Adrenal gland (tissue), 9 donors: ENCODE measurements at regions not wholly inside any gene's neighbourhood (a gene's known extent, or its start where the extent isn't known, plus 50 kb on each side); places are given as distances from the start of the nearest gene placed in this dataset.

ENCODE experiments used
- DNase-seq, 7 donors: peaks; one replicate each; pipeline ENCODE4 v3.0.0-alpha.2; 2019 to 2020
- H3K27ac ChIP-seq, 5 donors: fragments of 200-600 bp; sonication (generic) in 4 of 5; 1 replicate in 3 of 5; 2 replicates in 2 of 5; pipeline versions ENCODE4 v1.5.1 to v1.8.0; 2016 to 2020; ENCODE audit warnings: mild to moderate bottlenecking in 1 of 5
- H3K27me3 ChIP-seq: fragments of 200-600 bp; 2 replicates; pipeline ENCODE4 v1.8.0; 2021
- H3K36me3 ChIP-seq, 2 donors: fragments of 200-600 bp; replicated peaks in 1 of 2; 1 replicate in 1 of 2; 2 replicates in 1 of 2; pipeline versions ENCODE4 v1.5.1 to v1.8.0; 2018 to 2022
- H3K4me1 ChIP-seq, 2 donors: fragments of 200-600 bp; replicated peaks in 1 of 2; 1 replicate in 1 of 2; 2 replicates in 1 of 2; pipeline versions ENCODE4 v1.5.1 to v1.8.0; 2018 to 2021
- H3K4me3 ChIP-seq, 4 donors: fragments of 200-600 bp; sonication (generic) in 3 of 4; one replicate each; pipeline ENCODE4 v1.5.1; 2016 to 2018
- H3K9me3 ChIP-seq, 3 donors: fragments of 200-600 bp; sonication (generic) in 1 of 3; replicated peaks in 1 of 3; 1 replicate in 2 of 3; 2 replicates in 1 of 3; pipeline versions ENCODE4 v1.5.1 to v1.8.0; 2016 to 2021
- CTCF ChIP-seq, 6 experiments: fragments of 450-650 bp in 4 of 6; fragments of 200-600 bp in 2 of 6; sonication (generic) in 1 of 6; IDR thresholded peaks; 1 replicate in 5 of 6; 2 replicates in 1 of 6; pipeline versions ENCODE4 v1.5.1 to v1.8.0; 2016 to 2021; ENCODE audit warnings: antibody characterized with exemption in 6 of 6, mild to moderate bottlenecking in 2 of 6, moderate library complexity in 1 of 6
- POLR2A ChIP-seq, 2 donors: fragments of 450-650 bp; IDR thresholded peaks; one replicate each; pipeline ENCODE4 v1.6.1; 2017; ENCODE audit warnings: antibody characterized with exemption in 2 of 2, mild to moderate bottlenecking in 2 of 2, moderate library complexity in 1 of 2
- WGBS, 4 donors: extraction: QIAGEN DNeasy Blood & Tissue Kit in 2 of 4; methylation state at CpG; one replicate each; pipeline versions ENCODE4 v1.1.5 to v1.1.7; 2013 to 2017; 5-methylcytosine and 5-hydroxymethylcytosine counted together
- intact Hi-C, 2 donors: fragments of 100-400 bp; cut with DNase I; formaldehyde crosslinking; loops; one replicate each; pipeline versions ENCODE4 v1.14.1 to v1.15.0; 2022 to 2023
- donor health status: healthy with polysubstance abuse.
- donor health status: Bipolar disorder and iron deficiency.
- donor health status: DM: yes; HTN: yes; CAD: no.
- donor health status: DM: no; HTN: no; CAD: no.
- donor health status: DM: no; HTN: no; CAD: no.

- no peaks in the 10 kb centered on the region for H3K36me3 ChIP-seq
- no peak overlapping the region for H3K27ac ChIP-seq
- DNase-seq: no peak
- no peaks in the 10 kb centered on the region for H3K27me3 ChIP-seq
- intact Hi-C loops: no loop called here
- 66 to 68% (median 67%) methylated on average over 6 of the region's 6 CpGs for WGBS, 4 donors
- no peaks in the 10 kb centered on the region for H3K9me3 ChIP-seq
- TF ChIP-seq CTCF (IDR thresholded peaks at IDR 0.05) (no peak), POLR2A (IDR thresholded peaks at IDR 0.05) (no peak)
- H3K4me3 ChIP-seq: no peak overlapping the region
- H3K4me1 ChIP-seq: no peaks in the 10 kb centered on the region
Measured at GRCh38 chr20:7426890-7427496, 513.3 kb downstream of the HAO1 start.

GRCh38 chr20:7428946-7429345 is 511.3 kb downstream of the HAO1 start:
- no peak overlapping the region for H3K27ac ChIP-seq
- intact Hi-C loops: no loop called here
- H3K27me3 ChIP-seq: no peaks in the 10 kb centered on the region
- H3K4me3 ChIP-seq: no peak overlapping the region
- WGBS, 4 donors: 72 to 83% (median 74%) methylated on average over 3 of the region's 3 CpGs
- no peak for DNase-seq
- no peaks in the 10 kb centered on the region for H3K4me1 ChIP-seq
- H3K9me3 ChIP-seq: no peaks in the 10 kb centered on the region
- TF ChIP-seq POLR2A (IDR thresholded peaks at IDR 0.05) (no peak), CTCF (IDR thresholded peaks at IDR 0.05) (no peak)
- H3K36me3 ChIP-seq: no peaks in the 10 kb centered on the region

GRCh38 chr20:7432612-7433011 is 507.6 kb downstream of the HAO1 start:
- no peaks in the 10 kb centered on the region for H3K9me3 ChIP-seq
- H3K27ac ChIP-seq: no peak overlapping the region
- H3K4me3 ChIP-seq: no peak overlapping the region
- H3K4me1 ChIP-seq: no peaks in the 10 kb centered on the region
- TF ChIP-seq POLR2A (IDR thresholded peaks at IDR 0.05) (no peak), CTCF (IDR thresholded peaks at IDR 0.05) (no peak)
- 92 to 97% (median 93%) methylated on average over 7 of the region's 7 CpGs for whole genome bisulfite sequencing, 4 donors
- H3K36me3 ChIP-seq: no peaks in the 10 kb centered on the region
- no peaks in the 10 kb centered on the region for H3K27me3 ChIP-seq
- no peak for DNase-seq
- intact Hi-C loops: no loop called here

GRCh38 chr20:7437311-7437710 is 502.9 kb downstream of the HAO1 start:
- intact Hi-C loops: no loop called here

More at GRCh38 chr20:7437311-7437710, 502.9 kb downstream of the HAO1 start:
- TF ChIP-seq CTCF (IDR thresholded peaks at IDR 0.05) (no peak), POLR2A (IDR thresholded peaks at IDR 0.05) (no peak)
- Histone ChIP-seq H3K9me3 (no peaks in the 10 kb centered on the region), H3K4me1 (no peaks in the 10 kb centered on the region), H3K27ac (no peak overlapping the region), H3K4me3 (no peak overlapping the region), H3K36me3 (no peaks in the 10 kb centered on the region), H3K27me3 (no peaks in the 10 kb centered on the region)
- no peak for DNase-seq
- 78 to 89% (median 83%) methylated on average over 3 of the region's 3 CpGs for WGBS, 4 donors
